ENCODE measurements at regions not wholly inside any gene's neighbourhood (a gene's known extent, or its start where the extent isn't known, plus 50 kb on each side); places are given as distances from the start of the nearest gene placed in this dataset.

DNA sequence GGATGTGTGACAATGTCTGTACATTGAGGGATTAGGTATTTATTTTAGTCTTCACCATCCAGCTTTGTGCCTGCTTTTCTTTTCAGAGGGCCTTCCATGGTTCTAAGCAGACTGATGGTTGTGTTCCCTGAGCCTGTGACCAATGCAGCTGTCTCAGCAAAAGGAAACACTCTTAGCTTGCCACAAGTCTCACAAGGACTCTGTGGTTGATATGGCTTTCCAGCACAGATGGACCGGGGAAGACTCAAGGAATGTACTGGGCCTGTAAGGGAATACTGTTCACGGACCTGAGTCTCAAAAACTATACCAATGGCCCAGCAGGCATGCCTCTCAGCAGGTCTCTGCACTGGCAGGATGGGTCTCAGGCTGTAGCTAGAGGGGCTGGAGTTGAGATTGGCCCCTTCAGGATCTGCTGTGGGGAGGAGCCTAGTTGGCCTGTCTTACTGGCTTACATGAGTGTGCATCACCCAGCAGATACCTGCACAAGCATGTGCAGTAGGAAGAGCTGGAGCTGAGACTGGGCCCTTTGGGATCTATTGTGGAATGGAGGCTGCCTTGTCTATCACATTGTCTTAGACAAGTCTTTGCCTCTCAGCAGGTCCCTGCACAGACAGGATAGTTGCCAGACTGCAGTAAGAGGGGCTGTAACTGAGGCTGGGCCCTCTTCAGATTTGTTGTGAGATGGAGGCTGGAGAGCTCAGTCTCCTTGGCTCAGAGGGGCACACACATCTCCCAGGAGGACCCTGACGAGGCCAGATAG is 52.0 kb upstream of the PDC start (continued):
- no peak for TF ChIP-seq REST (IDR thresholded peaks at IDR 0.05; ENCODE audit: low read depth)
- TF ChIP-seq ELF1 (IDR thresholded peaks at IDR 0.05; ENCODE audit: borderline replicate concordance, low read depth) = no peak
- no peak for TF ChIP-seq SP1 (IDR thresholded peaks at IDR 0.05; ENCODE audit: low read depth)

- no peaks in the 10 kb centered on the region for H3K79me2 ChIP-seq (ENCODE audit: insufficient read depth, low read length)
- H2AFZ ChIP-seq (ENCODE audit: low read depth, low read length, poor library complexity, severe bottlenecking) = no peak overlapping the region
- POLR2A ChIA-PET = no interaction called here
- no peak overlapping the region for H3K4me3 ChIP-seq (replicated peaks in 1 of 2; ENCODE audit: low read depth in 1 of 2, low read length in 2 of 2)
- H3K9ac ChIP-seq (ENCODE audit: low read length) = no peak overlapping the region
- TF ChIP-seq SRF (IDR thresholded peaks at IDR 0.05; ENCODE audit: low read depth) = no peak
- no peak for TF ChIP-seq SIN3A (IDR thresholded peaks at IDR 0.05; ENCODE audit: low read depth)
- TF ChIP-seq EZH2phosphoT487 (IDR thresholded peaks at IDR 0.05; ENCODE audit: borderline replicate concordance) = no peak
- no peak for TF ChIP-seq YY1 (IDR thresholded peaks at IDR 0.05; ENCODE audit: extremely low read depth, insufficient replicate concordance, low read depth, low read length)
- no peak for TF ChIP-seq EGR1 (IDR thresholded peaks at IDR 0.05; ENCODE audit: low read depth)
- TF ChIP-seq, protein P1, sequence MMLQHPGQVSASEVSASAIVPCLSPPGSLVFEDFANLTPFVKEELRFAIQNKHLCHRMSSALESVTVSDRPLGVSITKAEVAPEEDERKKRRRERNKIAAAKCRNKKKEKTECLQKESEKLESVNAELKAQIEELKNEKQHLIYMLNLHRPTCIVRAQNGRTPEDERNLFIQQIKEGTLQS (IDR thresholded peaks at IDR 0.05) = no peak
- TF ChIP-seq POLR2A (IDR thresholded peaks at IDR 0.05; ENCODE audit: borderline replicate concordance, extremely low read depth, insufficient read depth, insufficient read length) = no peak
- TF ChIP-seq ELF1 (IDR thresholded peaks at IDR 0.05; ENCODE audit: borderline replicate concordance, low read depth) = no peak
- TF ChIP-seq REST (IDR thresholded peaks at IDR 0.05; ENCODE audit: low read depth) = no peak
- no peak for TF ChIP-seq FOSL1 (IDR thresholded peaks at IDR 0.05; ENCODE audit: low read depth)
- no peak for TF ChIP-seq CBX3 (IDR thresholded peaks at IDR 0.05; ENCODE audit: low read depth)
- TF ChIP-seq, protein P2, sequence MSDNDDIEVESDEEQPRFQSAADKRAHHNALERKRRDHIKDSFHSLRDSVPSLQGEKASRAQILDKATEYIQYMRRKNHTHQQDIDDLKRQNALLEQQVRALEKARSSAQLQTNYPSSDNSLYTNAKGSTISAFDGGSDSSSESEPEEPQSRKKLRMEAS (IDR thresholded peaks at IDR 0.05) = no peak
- TF ChIP-seq POLR2AphosphoS5 (IDR thresholded peaks at IDR 0.05; ENCODE audit: low read depth, low read length) = no peak
- TF ChIP-seq JUND (IDR thresholded peaks at IDR 0.05) = no peak
- no peak for TF ChIP-seq ZFX (IDR thresholded peaks at IDR 0.05)
- RAD21 ChIA-PET (ENCODE audit: low non-redundant PET in 1 of 2, low total read pairs in 2 of 2, uncharacterized antibody in 2 of 2, unreplicated experiment in 2 of 2) = no interaction called here
- BruUV-seq (replicated peaks) = no TSS peak
- ATAC-seq (no peak), DNase-seq (ENCODE audit: low read depth, low spot score) (no peak)
- no peaks in the 10 kb centered on the region for H3K27me3 ChIP-seq (ENCODE audit: insufficient read depth, low read length)
- H3K9me3 ChIP-seq (ENCODE audit: control insufficient read depth in 1 of 2, insufficient read depth in 1 of 2, low read depth in 1 of 2, low read length in 2 of 2) = no peaks in the 10 kb centered on the region
- no peaks in the 10 kb centered on the region for H4K20me1 ChIP-seq (ENCODE audit: insufficient read depth)
- H3K9me2 ChIP-seq (ENCODE audit: insufficient read depth) = no peaks in the 10 kb centered on the region
- no peaks in the 10 kb centered on the region for H3K4me1 ChIP-seq (ENCODE audit: control insufficient read depth in 1 of 2, insufficient read depth in 2 of 2, low read length in 2 of 2)
- H3K36me3 ChIP-seq (ENCODE audit: control insufficient read depth in 1 of 2, insufficient read depth in 2 of 2, low read length in 2 of 2) = no peaks in the 10 kb centered on the region
- H3K27ac ChIP-seq (ENCODE audit: low read depth, low read length) = no peak overlapping the region
- intact Hi-C loops (cut with micrococcal nuclease) = no loop called here
- CTCF ChIA-PET = interaction anchor here (0.8 kb wide), 1 partner anchor 34 kb away, joined by 3 read pairs; no protein-coding TSS in a partner anchor
- H3K4me2 ChIP-seq (ENCODE audit: low read length) = no peak overlapping the region
These were observed 51.1 kb upstream of the PDC start for GRCh38 chr1:186511761-186512637.

Data from HCT116 (cell line).